ENCODE measurements at regions not wholly inside any gene's neighbourhood (a gene's known extent, or its start where the extent isn't known, plus 50 kb on each side); places are given as distances from the start of the nearest gene placed in this dataset.

DNA sequence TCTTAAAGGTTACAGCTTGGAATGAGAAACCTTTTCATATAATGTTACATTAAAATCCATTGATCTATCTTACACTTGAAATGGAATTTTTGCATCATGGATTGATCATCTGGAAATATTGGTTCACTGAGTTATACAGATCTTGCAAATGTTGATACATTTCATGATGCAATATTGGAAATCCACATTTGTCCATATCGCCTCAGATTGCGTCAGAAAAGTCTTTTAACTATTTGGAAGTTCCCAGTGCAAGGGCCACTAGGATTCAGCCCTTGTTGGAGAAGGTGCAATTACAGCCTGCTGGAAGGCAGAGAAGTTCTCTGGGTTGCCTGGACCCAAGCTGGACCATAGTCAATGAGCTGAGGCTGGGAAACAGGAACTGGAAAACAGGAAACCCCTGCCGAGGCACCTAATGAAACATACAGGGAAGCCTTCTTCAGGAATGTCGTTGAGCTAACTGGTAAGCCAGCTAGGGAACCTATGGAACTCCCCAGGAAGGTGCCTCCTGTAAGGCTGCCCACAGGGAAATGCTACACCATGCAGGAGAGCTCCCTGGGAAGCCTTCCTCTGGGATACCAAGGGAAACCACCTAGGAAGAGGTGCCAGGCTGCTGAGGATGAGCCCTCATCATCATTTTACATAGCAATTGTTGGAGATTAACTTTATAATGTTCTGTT lies 600.4 kb upstream of the CADM1 start (continued):
- TF ChIP-seq RXRA (IDR thresholded peaks at IDR 0.05), result no peak
- no peak for TF ChIP-seq FOXA2 (IDR thresholded peaks at IDR 0.05)
- TF ChIP-seq HNF4G (IDR thresholded peaks at IDR 0.05), result no peak

DNA sequence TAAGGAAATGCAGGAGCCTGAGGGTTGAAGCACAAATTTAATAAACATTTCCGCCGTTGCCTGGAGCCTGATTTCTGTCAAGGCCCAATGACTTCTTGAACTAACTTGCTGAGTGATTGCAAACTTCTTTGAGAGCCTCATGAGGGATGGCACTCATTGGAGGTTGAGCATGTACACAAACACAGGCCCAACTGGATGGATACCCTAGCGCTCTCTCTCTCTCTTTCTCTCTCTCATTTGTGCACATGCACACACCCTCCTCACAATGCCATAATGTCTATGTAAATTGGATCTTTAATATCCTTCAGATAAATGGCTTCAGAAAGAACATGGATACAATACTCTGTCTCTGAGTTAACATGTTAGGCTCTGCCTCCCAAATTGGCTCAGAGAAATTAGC lies 597.7 kb upstream of the CADM1 start:
- no peak overlapping the region for H3K4me3 ChIP-seq (ENCODE audit: low read depth in 1 of 3, low read length in 3 of 3)
- 84% methylated on average over 3 of the region's 3 CpGs for WGBS
- H3K27me3 ChIP-seq (ENCODE audit: control insufficient read depth in 4 of 4, insufficient read depth in 4 of 4, low read length in 3 of 4), result peaks cover 0 to 2% (median 0%) of the 10 kb centered on the region in 4 donors
- no peaks in the 10 kb centered on the region for H3K4me1 ChIP-seq (ENCODE audit: control insufficient read depth in 4 of 4, insufficient read depth in 4 of 4, low read length in 3 of 4)
- TF ChIP-seq, protein P1, sequence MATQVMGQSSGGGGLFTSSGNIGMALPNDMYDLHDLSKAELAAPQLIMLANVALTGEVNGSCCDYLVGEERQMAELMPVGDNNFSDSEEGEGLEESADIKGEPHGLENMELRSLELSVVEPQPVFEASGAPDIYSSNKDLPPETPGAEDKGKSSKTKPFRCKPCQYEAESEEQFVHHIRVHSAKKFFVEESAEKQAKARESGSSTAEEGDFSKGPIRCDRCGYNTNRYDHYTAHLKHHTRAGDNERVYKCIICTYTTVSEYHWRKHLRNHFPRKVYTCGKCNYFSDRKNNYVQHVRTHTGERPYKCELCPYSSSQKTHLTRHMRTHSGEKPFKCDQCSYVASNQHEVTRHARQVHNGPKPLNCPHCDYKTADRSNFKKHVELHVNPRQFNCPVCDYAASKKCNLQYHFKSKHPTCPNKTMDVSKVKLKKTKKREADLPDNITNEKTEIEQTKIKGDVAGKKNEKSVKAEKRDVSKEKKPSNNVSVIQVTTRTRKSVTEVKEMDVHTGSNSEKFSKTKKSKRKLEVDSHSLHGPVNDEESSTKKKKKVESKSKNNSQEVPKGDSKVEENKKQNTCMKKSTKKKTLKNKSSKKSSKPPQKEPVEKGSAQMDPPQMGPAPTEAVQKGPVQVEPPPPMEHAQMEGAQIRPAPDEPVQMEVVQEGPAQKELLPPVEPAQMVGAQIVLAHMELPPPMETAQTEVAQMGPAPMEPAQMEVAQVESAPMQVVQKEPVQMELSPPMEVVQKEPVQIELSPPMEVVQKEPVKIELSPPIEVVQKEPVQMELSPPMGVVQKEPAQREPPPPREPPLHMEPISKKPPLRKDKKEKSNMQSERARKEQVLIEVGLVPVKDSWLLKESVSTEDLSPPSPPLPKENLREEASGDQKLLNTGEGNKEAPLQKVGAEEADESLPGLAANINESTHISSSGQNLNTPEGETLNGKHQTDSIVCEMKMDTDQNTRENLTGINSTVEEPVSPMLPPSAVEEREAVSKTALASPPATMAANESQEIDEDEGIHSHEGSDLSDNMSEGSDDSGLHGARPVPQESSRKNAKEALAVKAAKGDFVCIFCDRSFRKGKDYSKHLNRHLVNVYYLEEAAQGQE (IDR thresholded peaks at IDR 0.05), result no peak
- TF ChIP-seq FOXA2 (IDR thresholded peaks at IDR 0.05), result no peak
- TF ChIP-seq HNF4G (IDR thresholded peaks at IDR 0.05), result no peak
- TF ChIP-seq YY1 (IDR thresholded peaks at IDR 0.05), result no peak
- TF ChIP-seq, protein P2, sequence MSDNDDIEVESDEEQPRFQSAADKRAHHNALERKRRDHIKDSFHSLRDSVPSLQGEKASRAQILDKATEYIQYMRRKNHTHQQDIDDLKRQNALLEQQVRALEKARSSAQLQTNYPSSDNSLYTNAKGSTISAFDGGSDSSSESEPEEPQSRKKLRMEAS (IDR thresholded peaks at IDR 0.05), result no peak
- no peak for TF ChIP-seq HNF4A (conservative IDR thresholded peaks at IDR 0.05)
- TF ChIP-seq SP1 (IDR thresholded peaks at IDR 0.05), result no peak
- TF ChIP-seq FOXA1 (IDR thresholded peaks at IDR 0.05), result no peak
- no peak for TF ChIP-seq TAF1 (conservative IDR thresholded peaks at IDR 0.05)
- no peak for TF ChIP-seq RAD21 (IDR thresholded peaks at IDR 0.05)
- no peaks in the 10 kb centered on the region for H3K36me3 ChIP-seq (ENCODE audit: control insufficient read depth in 4 of 4, insufficient read depth in 3 of 4, low read depth in 1 of 4, low read length in 3 of 4)
- no peak overlapping the region for H3K9ac ChIP-seq (ENCODE audit: low read depth in 1 of 2, low read length in 2 of 2)
- H3K9me3 ChIP-seq (ENCODE audit: control insufficient read depth in 4 of 4, low read length in 3 of 4), result no peaks in the 10 kb centered on the region
- no peak for DNase-seq (ENCODE audit: low spot score)
- no peak overlapping the region for H3K27ac ChIP-seq (ENCODE audit: low read depth in 1 of 2, low read length in 2 of 2)

DNA sequence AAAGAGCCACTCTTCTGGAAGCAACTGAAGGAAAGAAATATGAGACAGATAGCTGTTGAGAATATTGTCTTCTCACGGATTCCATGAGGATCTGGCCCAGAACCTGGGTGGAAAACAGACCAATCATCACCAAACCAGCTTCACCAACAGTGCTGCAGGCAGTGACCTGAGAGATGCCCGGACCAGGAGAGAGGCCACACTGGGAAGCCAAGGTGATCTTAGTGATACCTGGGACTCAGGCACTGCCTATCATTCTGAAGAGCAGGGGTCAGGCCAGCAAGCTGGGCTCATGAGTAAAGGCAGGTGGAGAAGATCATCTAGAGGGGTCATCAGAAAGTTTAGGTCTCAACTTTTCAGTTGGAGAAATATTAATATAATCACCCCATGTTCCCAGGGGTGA lies 595.8 kb upstream of the CADM1 start:
- no peak for DNase-seq (ENCODE audit: low spot score)
- H3K36me3 ChIP-seq (ENCODE audit: control insufficient read depth in 4 of 4, insufficient read depth in 3 of 4, low read depth in 1 of 4, low read length in 3 of 4), result no peaks in the 10 kb centered on the region
- peaks cover 0 to 4% (median 0%) of the 10 kb centered on the region in 4 donors for H3K27me3 ChIP-seq (ENCODE audit: control insufficient read depth in 4 of 4, insufficient read depth in 4 of 4, low read length in 3 of 4)
- H3K9me3 ChIP-seq (ENCODE audit: control insufficient read depth in 4 of 4, low read length in 3 of 4), result no peaks in the 10 kb centered on the region
- TF ChIP-seq, protein P3, sequence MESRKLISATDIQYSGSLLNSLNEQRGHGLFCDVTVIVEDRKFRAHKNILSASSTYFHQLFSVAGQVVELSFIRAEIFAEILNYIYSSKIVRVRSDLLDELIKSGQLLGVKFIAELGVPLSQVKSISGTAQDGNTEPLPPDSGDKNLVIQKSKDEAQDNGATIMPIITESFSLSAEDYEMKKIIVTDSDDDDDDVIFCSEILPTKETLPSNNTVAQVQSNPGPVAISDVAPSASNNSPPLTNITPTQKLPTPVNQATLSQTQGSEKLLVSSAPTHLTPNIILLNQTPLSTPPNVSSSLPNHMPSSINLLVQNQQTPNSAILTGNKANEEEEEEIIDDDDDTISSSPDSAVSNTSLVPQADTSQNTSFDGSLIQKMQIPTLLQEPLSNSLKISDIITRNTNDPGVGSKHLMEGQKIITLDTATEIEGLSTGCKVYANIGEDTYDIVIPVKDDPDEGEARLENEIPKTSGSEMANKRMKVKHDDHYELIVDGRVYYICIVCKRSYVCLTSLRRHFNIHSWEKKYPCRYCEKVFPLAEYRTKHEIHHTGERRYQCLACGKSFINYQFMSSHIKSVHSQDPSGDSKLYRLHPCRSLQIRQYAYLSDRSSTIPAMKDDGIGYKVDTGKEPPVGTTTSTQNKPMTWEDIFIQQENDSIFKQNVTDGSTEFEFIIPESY (IDR thresholded peaks at IDR 0.05), result no peak
- TF ChIP-seq, protein P1 (IDR thresholded peaks at IDR 0.05), result no peak
- TF ChIP-seq, protein P2 (IDR thresholded peaks at IDR 0.05), result no peak
- no peak for TF ChIP-seq HNF4G (IDR thresholded peaks at IDR 0.05)
- no peak for TF ChIP-seq JUND (IDR thresholded peaks at IDR 0.05)
- TF ChIP-seq HNF4A (conservative IDR thresholded peaks at IDR 0.05), result no peak
- no peak for TF ChIP-seq TAF1 (conservative IDR thresholded peaks at IDR 0.05)
- no peak overlapping the region for H3K27ac ChIP-seq (ENCODE audit: low read depth in 1 of 2, low read length in 2 of 2)
- H3K4me1 ChIP-seq (ENCODE audit: control insufficient read depth in 4 of 4, insufficient read depth in 4 of 4, low read length in 3 of 4), result no peaks in the 10 kb centered on the region
- no peak overlapping the region for H3K9ac ChIP-seq (ENCODE audit: low read depth in 1 of 2, low read length in 2 of 2)
- 73% methylated on average over 2 of the region's 2 CpGs for WGBS
- no peak overlapping the region for H3K4me3 ChIP-seq (ENCODE audit: low read depth in 1 of 3, low read length in 3 of 3)
